Activated CD4-positive, alpha-beta memory T cell treated with anti-CD3 and anti-CD28 coated beads, Interleukin-2, amount 10 ng/mL, durations not matched to agents 7 days and 5 days (primary cell): ENCODE measurements at regions not wholly inside any gene's neighbourhood (a gene's known extent, or its start where the extent isn't known, plus 50 kb on each side); places are given as distances from the start of the nearest gene placed in this dataset.
"Not testable (repeated sequence)": the region's sequence is repeated elsewhere in the genome, so short reads cannot be mapped to it uniquely, and the experiment has no call there.

Experiments
- CTCF ChIA-PET: fragments of 350-600 bp; sonication (Branson Sonifier 250); formaldehyde crosslinking; loops from one replicate; lab custom pipeline; 2021; ENCODE audit warnings: antibody characterized with exemption, inconsistent platforms; lab: Charles Lee
- POLR2A ChIA-PET: fragments of 350-600 bp; sonication (Branson Sonifier 250); formaldehyde crosslinking; loops from one replicate; lab custom pipeline; 2021; ENCODE audit warnings: antibody characterized with exemption; lab: Charles Lee
- DNase-seq: peaks from one replicate; pipeline ENCODE4 v3.0.0-alpha.2; 2020
- H3K27ac Mint-ChIP-seq: one replicate; pipeline ENCODE4 v1.8.0; 2021; ENCODE audit warnings: mild to moderate bottlenecking, mixed read lengths
- H3K27me3 Mint-ChIP-seq: one replicate; pipeline ENCODE4 v1.8.0; 2021; ENCODE audit warnings: mixed read lengths
- H3K36me3 Mint-ChIP-seq: one replicate; pipeline ENCODE4 v1.8.0; 2021; ENCODE audit warnings: low read depth, mixed read lengths
- H3K4me1 Mint-ChIP-seq: one replicate; pipeline ENCODE4 v1.8.0; 2021; ENCODE audit warnings: mixed read lengths
- H3K4me3 Mint-ChIP-seq: one replicate; pipeline ENCODE4 v1.8.0; 2021; ENCODE audit warnings: mild to moderate bottlenecking, mixed read lengths
- H3K9me3 Mint-ChIP-seq: one replicate; pipeline ENCODE4 v1.8.0; 2021; ENCODE audit warnings: mixed read lengths

- Mint-ChIP-seq H3K27ac (no peak overlapping the region), H3K4me3 (no peak overlapping the region), H3K27me3 (no peaks in the 10 kb centered on the region), H3K9me3 (peaks cover 2% of the 10 kb centered on the region), H3K4me1 (no peaks in the 10 kb centered on the region), H3K36me3 (no peaks in the 10 kb centered on the region)
- ChIA-PET CTCF (no interaction called here), POLR2A (no interaction called here)
- no peak for DNase-seq
Measured at GRCh38 chr10:59465088-59465487, 102.7 kb upstream of the FAM13C start.

- peaks cover 2% of the 10 kb centered on the region for H3K9me3 Mint-ChIP-seq
- POLR2A ChIA-PET, result no interaction called here
- no peak overlapping the region for H3K4me3 Mint-ChIP-seq
- no peak for DNase-seq
- H3K27ac Mint-ChIP-seq, result no peak overlapping the region
- H3K27me3 Mint-ChIP-seq, result no peaks in the 10 kb centered on the region
- CTCF ChIA-PET, result no interaction called here
- no peaks in the 10 kb centered on the region for H3K4me1 Mint-ChIP-seq
- no peaks in the 10 kb centered on the region for H3K36me3 Mint-ChIP-seq
Measured at GRCh38 chr10:59464483-59464882, 102.1 kb upstream of the FAM13C start.

- H3K4me3 Mint-ChIP-seq, result no peak overlapping the region
- POLR2A ChIA-PET, result no interaction called here
Measured at GRCh38 chr10:59463909-59464308, 101.6 kb upstream of the FAM13C start.

GRCh38 chr10:59460601-59461000 is 98.3 kb upstream of the FAM13C start:
- POLR2A ChIA-PET, result no interaction called here
- Mint-ChIP-seq H3K4me1 (no peaks in the 10 kb centered on the region), H3K9me3 (no peaks in the 10 kb centered on the region), H3K27me3 (no peaks in the 10 kb centered on the region), H3K36me3 (no peaks in the 10 kb centered on the region), H3K27ac (no peak overlapping the region), H3K4me3 (no peak overlapping the region)
- CTCF ChIA-PET, result no interaction called here
- DNase-seq, result no peak

More at GRCh38 chr10:59463909-59464308, 101.6 kb upstream of the FAM13C start:
- Mint-ChIP-seq H3K27me3 (no peaks in the 10 kb centered on the region), H3K9me3 (peaks cover 2% of the 10 kb centered on the region), H3K27ac (no peak overlapping the region), H3K4me1 (no peaks in the 10 kb centered on the region), H3K36me3 (no peaks in the 10 kb centered on the region)
- CTCF ChIA-PET, result no interaction called here
- no peak for DNase-seq

- Mint-ChIP-seq H3K27me3 (no peaks in the 10 kb centered on the region), H3K27ac (no peak overlapping the region), H3K4me3 (no peak overlapping the region), H3K4me1 (no peaks in the 10 kb centered on the region), H3K9me3 (no peaks in the 10 kb centered on the region), H3K36me3 (no peaks in the 10 kb centered on the region)
- no peak for DNase-seq
- POLR2A ChIA-PET, result no interaction called here
- CTCF ChIA-PET, result no interaction called here
Measured at GRCh38 chr10:59456199-59456598, 93.8 kb upstream of the FAM13C start.

- Mint-ChIP-seq H3K27me3 (no peaks in the 10 kb centered on the region), H3K27ac (no peak overlapping the region), H3K36me3 (no peaks in the 10 kb centered on the region), H3K4me3 (no peak overlapping the region), H3K4me1 (no peaks in the 10 kb centered on the region), H3K9me3 (peaks cover 4% of the 10 kb centered on the region)
- CTCF ChIA-PET, result no interaction called here
- DNase-seq, result no peak
- POLR2A ChIA-PET, result no interaction called here
Measured at GRCh38 chr10:59454171-59454919, 92.0 kb upstream of the FAM13C start.

- peaks cover 4% of the 10 kb centered on the region for H3K9me3 Mint-ChIP-seq
- H3K36me3 Mint-ChIP-seq, result no peaks in the 10 kb centered on the region
- POLR2A ChIA-PET, result no interaction called here
- H3K27me3 Mint-ChIP-seq, result no peaks in the 10 kb centered on the region
- no peaks in the 10 kb centered on the region for H3K4me1 Mint-ChIP-seq
- H3K4me3 Mint-ChIP-seq, result no peak overlapping the region
- no peak for DNase-seq
- CTCF ChIA-PET, result no interaction called here
- no peak overlapping the region for H3K27ac Mint-ChIP-seq
Measured at GRCh38 chr10:59448616-59449015, 86.3 kb upstream of the FAM13C start.

- CTCF ChIA-PET, result interaction anchor here (0.6 kb wide), 1 partner anchor 409 kb away, joined by 3 read pairs; no protein-coding TSS in a partner anchor
- Mint-ChIP-seq H3K4me3 (no peak overlapping the region), H3K36me3 (no peaks in the 10 kb centered on the region), H3K27me3 (no peaks in the 10 kb centered on the region), H3K27ac (no peak overlapping the region), H3K4me1 (no peaks in the 10 kb centered on the region), H3K9me3 (no peaks in the 10 kb centered on the region)
- DNase-seq, result no peak
- POLR2A ChIA-PET, result no interaction called here
Measured at GRCh38 chr10:59435707-59436106, 73.4 kb upstream of the FAM13C start.

- DNase-seq, result no peak
- no peaks in the 10 kb centered on the region for H3K27me3 Mint-ChIP-seq
- CTCF ChIA-PET, result no interaction called here
- H3K9me3 Mint-ChIP-seq, result no peaks in the 10 kb centered on the region
- H3K4me3 Mint-ChIP-seq, result no peak overlapping the region
- H3K27ac Mint-ChIP-seq, result no peak overlapping the region
- no peaks in the 10 kb centered on the region for H3K4me1 Mint-ChIP-seq
- H3K36me3 Mint-ChIP-seq, result no peaks in the 10 kb centered on the region
- POLR2A ChIA-PET, result no interaction called here
Measured at GRCh38 chr10:59434463-59435321, 72.3 kb upstream of the FAM13C start.

- ChIA-PET CTCF (no interaction called here), POLR2A (no interaction called here)
- Mint-ChIP-seq H3K27me3 (no peaks in the 10 kb centered on the region), H3K4me1 (no peaks in the 10 kb centered on the region), H3K27ac (no peak overlapping the region), H3K36me3 (no peaks in the 10 kb centered on the region), H3K4me3 (no peak overlapping the region), H3K9me3 (no peaks in the 10 kb centered on the region)
- DNase-seq, result no peak
Measured at GRCh38 chr10:59433720-59434428, 71.5 kb upstream of the FAM13C start.

GRCh38 chr10:59432207-59432900 is 70.0 kb upstream of the FAM13C start:
- CTCF ChIA-PET, result no interaction called here
- POLR2A ChIA-PET, result no interaction called here
- DNase-seq, result no peak
- no peaks in the 10 kb centered on the region for H3K36me3 Mint-ChIP-seq
- no peak overlapping the region for H3K27ac Mint-ChIP-seq
- H3K9me3 Mint-ChIP-seq, result peaks cover 3% of the 10 kb centered on the region
- no peaks in the 10 kb centered on the region for H3K27me3 Mint-ChIP-seq
- H3K4me3 Mint-ChIP-seq, result no peak overlapping the region
- no peaks in the 10 kb centered on the region for H3K4me1 Mint-ChIP-seq

GRCh38 chr10:59413795-59414194 is 51.4 kb upstream of the FAM13C start:
- H3K27me3 Mint-ChIP-seq, POLR2A ChIA-PET, H3K27ac Mint-ChIP-seq, H3K36me3 Mint-ChIP-seq, H3K4me1 Mint-ChIP-seq, H3K9me3 Mint-ChIP-seq, CTCF ChIA-PET, DNase-seq, H3K4me3 Mint-ChIP-seq: not testable (repeated sequence)
